Neural cell (in vitro differentiated cells): ENCODE measurements at regions not wholly inside any gene's neighbourhood (a gene's known extent, or its start where the extent isn't known, plus 50 kb on each side); places are given as distances from the start of the nearest gene placed in this dataset.

ENCODE experiments used
- EZH2 ChIP-seq: fragments of 200-600, 300-800 bp; shearing (Covaris generic), sonication (generic); IDR thresholded peaks from 2 replicates; pipeline ENCODE4 v1.6.1; 2014; ENCODE audit warnings: antibody characterized with exemption, low read length, borderline replicate concordance, mild to moderate bottlenecking; ENCODE audit not compliant: insufficient read depth, poor library complexity, severe bottlenecking
- TF ChIP-seq, protein P1 (sequence below): fragments of 450-650 bp; IDR thresholded peaks from 2 replicates; pipeline ENCODE4 v1.5.1; 2014; ENCODE audit warnings: antibody characterized with exemption, mild to moderate bottlenecking, moderate library complexity; ENCODE audit not compliant: poor library complexity, severe bottlenecking

DNA sequence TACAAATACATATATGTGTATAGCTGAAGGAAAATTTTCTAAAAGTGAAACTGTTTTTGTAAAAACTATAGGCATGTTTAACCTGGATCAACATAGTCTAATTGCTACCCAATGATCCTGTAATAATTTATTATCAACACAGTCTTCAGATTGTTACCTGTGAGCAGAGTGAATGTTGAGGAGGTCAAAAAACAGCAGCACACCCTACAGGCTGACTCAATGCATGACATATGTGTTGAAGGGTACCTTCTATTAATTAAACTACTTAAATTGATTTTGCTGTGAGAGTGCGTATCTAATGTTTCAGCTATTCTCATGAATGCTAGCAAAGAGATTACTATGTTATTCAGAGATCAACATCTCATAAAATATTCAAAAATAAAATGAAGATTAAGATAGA lies 411.4 kb downstream of the TNS3 start:
- no peak for TF ChIP-seq EZH2
- TF ChIP-seq, protein P1, sequence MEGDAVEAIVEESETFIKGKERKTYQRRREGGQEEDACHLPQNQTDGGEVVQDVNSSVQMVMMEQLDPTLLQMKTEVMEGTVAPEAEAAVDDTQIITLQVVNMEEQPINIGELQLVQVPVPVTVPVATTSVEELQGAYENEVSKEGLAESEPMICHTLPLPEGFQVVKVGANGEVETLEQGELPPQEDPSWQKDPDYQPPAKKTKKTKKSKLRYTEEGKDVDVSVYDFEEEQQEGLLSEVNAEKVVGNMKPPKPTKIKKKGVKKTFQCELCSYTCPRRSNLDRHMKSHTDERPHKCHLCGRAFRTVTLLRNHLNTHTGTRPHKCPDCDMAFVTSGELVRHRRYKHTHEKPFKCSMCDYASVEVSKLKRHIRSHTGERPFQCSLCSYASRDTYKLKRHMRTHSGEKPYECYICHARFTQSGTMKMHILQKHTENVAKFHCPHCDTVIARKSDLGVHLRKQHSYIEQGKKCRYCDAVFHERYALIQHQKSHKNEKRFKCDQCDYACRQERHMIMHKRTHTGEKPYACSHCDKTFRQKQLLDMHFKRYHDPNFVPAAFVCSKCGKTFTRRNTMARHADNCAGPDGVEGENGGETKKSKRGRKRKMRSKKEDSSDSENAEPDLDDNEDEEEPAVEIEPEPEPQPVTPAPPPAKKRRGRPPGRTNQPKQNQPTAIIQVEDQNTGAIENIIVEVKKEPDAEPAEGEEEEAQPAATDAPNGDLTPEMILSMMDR = no peak
